ENCODE measurements at regions not wholly inside any gene's neighbourhood (a gene's known extent, or its start where the extent isn't known, plus 50 kb on each side); places are given as distances from the start of the nearest gene placed in this dataset.

DNA sequence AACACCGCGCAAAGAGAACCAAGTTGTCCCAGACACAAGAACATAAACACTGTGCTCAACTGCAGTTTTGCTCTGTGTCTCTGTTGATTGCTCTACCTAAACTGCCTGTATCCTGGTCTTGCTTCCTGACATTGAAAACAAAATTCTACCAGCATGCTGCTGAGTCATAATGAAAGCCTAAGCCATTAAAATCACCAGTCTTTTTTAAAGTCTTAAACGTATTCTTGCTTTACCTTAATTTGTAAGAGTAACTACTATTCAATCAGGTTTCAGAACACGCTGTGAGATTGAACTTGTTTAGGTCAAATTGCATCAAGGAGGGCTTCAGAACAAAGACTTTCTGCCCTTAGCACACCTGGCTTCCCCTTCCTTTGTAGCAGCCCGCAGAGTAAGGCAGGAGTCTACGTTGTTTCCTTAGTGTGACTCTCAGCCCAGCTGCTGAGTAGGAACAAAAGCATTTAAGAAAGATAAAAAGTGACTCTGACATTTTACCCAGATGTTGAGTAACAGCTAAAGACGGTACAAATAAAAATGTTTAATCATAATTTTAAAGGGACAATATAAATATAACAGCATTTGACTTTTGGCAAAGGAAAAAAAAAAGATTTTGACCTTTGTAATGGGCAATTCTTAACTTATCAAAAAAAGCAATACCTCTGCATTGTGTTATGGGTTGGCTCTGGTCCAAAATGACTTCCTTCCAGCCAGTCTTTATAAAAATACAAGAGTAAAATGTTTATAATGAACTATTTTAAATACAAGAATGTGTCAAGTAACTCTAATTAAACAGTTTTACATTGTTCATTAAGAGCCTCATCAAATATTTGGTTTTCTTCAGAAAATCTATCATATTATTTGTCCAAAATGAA lies 186.9 kb upstream of the ADGRL4 start (continued):
- TF ChIP-seq, protein P1, sequence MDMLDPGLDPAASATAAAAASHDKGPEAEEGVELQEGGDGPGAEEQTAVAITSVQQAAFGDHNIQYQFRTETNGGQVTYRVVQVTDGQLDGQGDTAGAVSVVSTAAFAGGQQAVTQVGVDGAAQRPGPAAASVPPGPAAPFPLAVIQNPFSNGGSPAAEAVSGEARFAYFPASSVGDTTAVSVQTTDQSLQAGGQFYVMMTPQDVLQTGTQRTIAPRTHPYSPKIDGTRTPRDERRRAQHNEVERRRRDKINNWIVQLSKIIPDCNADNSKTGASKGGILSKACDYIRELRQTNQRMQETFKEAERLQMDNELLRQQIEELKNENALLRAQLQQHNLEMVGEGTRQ (IDR thresholded peaks at IDR 0.05; ENCODE audit: low read length): no peak
- TF ChIP-seq TCF12 (IDR thresholded peaks at IDR 0.05; ENCODE audit: low read depth, low read length) (peak; percentile 94), NANOG (IDR thresholded peaks at IDR 0.05; ENCODE audit: insufficient read depth, low read depth, low read length, poor library complexity, severe bottlenecking) (no peak)
- TF ChIP-seq, protein P2, sequence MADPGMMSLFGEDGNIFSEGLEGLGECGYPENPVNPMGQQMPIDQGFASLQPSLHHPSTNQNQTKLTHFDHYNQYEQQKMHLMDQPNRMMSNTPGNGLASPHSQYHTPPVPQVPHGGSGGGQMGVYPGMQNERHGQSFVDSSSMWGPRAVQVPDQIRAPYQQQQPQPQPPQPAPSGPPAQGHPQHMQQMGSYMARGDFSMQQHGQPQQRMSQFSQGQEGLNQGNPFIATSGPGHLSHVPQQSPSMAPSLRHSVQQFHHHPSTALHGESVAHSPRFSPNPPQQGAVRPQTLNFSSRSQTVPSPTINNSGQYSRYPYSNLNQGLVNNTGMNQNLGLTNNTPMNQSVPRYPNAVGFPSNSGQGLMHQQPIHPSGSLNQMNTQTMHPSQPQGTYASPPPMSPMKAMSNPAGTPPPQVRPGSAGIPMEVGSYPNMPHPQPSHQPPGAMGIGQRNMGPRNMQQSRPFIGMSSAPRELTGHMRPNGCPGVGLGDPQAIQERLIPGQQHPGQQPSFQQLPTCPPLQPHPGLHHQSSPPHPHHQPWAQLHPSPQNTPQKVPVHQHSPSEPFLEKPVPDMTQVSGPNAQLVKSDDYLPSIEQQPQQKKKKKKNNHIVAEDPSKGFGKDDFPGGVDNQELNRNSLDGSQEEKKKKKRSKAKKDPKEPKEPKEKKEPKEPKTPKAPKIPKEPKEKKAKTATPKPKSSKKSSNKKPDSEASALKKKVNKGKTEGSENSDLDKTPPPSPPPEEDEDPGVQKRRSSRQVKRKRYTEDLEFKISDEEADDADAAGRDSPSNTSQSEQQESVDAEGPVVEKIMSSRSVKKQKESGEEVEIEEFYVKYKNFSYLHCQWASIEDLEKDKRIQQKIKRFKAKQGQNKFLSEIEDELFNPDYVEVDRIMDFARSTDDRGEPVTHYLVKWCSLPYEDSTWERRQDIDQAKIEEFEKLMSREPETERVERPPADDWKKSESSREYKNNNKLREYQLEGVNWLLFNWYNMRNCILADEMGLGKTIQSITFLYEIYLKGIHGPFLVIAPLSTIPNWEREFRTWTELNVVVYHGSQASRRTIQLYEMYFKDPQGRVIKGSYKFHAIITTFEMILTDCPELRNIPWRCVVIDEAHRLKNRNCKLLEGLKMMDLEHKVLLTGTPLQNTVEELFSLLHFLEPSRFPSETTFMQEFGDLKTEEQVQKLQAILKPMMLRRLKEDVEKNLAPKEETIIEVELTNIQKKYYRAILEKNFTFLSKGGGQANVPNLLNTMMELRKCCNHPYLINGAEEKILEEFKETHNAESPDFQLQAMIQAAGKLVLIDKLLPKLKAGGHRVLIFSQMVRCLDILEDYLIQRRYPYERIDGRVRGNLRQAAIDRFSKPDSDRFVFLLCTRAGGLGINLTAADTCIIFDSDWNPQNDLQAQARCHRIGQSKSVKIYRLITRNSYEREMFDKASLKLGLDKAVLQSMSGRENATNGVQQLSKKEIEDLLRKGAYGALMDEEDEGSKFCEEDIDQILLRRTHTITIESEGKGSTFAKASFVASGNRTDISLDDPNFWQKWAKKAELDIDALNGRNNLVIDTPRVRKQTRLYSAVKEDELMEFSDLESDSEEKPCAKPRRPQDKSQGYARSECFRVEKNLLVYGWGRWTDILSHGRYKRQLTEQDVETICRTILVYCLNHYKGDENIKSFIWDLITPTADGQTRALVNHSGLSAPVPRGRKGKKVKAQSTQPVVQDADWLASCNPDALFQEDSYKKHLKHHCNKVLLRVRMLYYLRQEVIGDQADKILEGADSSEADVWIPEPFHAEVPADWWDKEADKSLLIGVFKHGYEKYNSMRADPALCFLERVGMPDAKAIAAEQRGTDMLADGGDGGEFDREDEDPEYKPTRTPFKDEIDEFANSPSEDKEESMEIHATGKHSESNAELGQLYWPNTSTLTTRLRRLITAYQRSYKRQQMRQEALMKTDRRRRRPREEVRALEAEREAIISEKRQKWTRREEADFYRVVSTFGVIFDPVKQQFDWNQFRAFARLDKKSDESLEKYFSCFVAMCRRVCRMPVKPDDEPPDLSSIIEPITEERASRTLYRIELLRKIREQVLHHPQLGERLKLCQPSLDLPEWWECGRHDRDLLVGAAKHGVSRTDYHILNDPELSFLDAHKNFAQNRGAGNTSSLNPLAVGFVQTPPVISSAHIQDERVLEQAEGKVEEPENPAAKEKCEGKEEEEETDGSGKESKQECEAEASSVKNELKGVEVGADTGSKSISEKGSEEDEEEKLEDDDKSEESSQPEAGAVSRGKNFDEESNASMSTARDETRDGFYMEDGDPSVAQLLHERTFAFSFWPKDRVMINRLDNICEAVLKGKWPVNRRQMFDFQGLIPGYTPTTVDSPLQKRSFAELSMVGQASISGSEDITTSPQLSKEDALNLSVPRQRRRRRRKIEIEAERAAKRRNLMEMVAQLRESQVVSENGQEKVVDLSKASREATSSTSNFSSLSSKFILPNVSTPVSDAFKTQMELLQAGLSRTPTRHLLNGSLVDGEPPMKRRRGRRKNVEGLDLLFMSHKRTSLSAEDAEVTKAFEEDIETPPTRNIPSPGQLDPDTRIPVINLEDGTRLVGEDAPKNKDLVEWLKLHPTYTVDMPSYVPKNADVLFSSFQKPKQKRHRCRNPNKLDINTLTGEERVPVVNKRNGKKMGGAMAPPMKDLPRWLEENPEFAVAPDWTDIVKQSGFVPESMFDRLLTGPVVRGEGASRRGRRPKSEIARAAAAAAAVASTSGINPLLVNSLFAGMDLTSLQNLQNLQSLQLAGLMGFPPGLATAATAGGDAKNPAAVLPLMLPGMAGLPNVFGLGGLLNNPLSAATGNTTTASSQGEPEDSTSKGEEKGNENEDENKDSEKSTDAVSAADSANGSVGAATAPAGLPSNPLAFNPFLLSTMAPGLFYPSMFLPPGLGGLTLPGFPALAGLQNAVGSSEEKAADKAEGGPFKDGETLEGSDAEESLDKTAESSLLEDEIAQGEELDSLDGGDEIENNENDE (IDR thresholded peaks at IDR 0.05; ENCODE audit: insufficient replicate concordance, low read length): peak; percentile 39

Measured in H1 (cell line).